ENCODE measurements at regions not wholly inside any gene's neighbourhood (a gene's known extent, or its start where the extent isn't known, plus 50 kb on each side); places are given as distances from the start of the nearest gene placed in this dataset.

GRCh38 chr4:58564695-58565475, 1454.7 kb upstream of the IGFBP7 start:
- Mint-ChIP-seq H3K4me3 (no peak overlapping the region), H3K27me3 (no peaks in the 10 kb centered on the region), H3K36me3 (no peaks in the 10 kb centered on the region), H3K27ac (no peak overlapping the region), H3K9me3 (peaks cover 6% of the 10 kb centered on the region), H3K4me1 (no peaks in the 10 kb centered on the region)
- DNase-seq (ENCODE audit: low spot score in 2 of 2) = no peak
- no peak for ATAC-seq (ENCODE audit: low read depth)

- Mint-ChIP-seq H3K27ac (no peak overlapping the region), H3K36me3 (no peaks in the 10 kb centered on the region), H3K4me1 (no peaks in the 10 kb centered on the region), H3K9me3 (peaks cover 2% of the 10 kb centered on the region), H3K27me3 (no peaks in the 10 kb centered on the region), H3K4me3 (no peak overlapping the region)
- no peak for ATAC-seq (ENCODE audit: low read depth)
- DNase-seq (ENCODE audit: low spot score in 2 of 2) = no peak
Observed at GRCh38 chr4:58561170-58561569, 1451.0 kb upstream of the IGFBP7 start.

GRCh38 chr4:58560736-58561135, 1450.6 kb upstream of the IGFBP7 start:
- H3K36me3 Mint-ChIP-seq = no peaks in the 10 kb centered on the region
- no peak overlapping the region for H3K27ac Mint-ChIP-seq
- peaks cover 2% of the 10 kb centered on the region for H3K9me3 Mint-ChIP-seq
- H3K4me3 Mint-ChIP-seq = no peak overlapping the region
- DNase-seq (ENCODE audit: low spot score in 2 of 2) = no peak
- H3K27me3 Mint-ChIP-seq = no peaks in the 10 kb centered on the region
- H3K4me1 Mint-ChIP-seq = no peaks in the 10 kb centered on the region
- ATAC-seq (ENCODE audit: low read depth) = no peak

- Mint-ChIP-seq H3K4me3 (no peak overlapping the region), H3K27ac (no peak overlapping the region), H3K9me3 (peaks cover 4% of the 10 kb centered on the region), H3K27me3 (no peaks in the 10 kb centered on the region), H3K36me3 (no peaks in the 10 kb centered on the region), H3K4me1 (no peaks in the 10 kb centered on the region)
- DNase-seq (ENCODE audit: low spot score in 2 of 2) (no peak), ATAC-seq (ENCODE audit: low read depth) (no peak)
Observed at GRCh38 chr4:58553679-58554078, 1443.5 kb upstream of the IGFBP7 start.

GRCh38 chr4:58553031-58553430, 1442.8 kb upstream of the IGFBP7 start:
- Mint-ChIP-seq H3K4me1 (no peaks in the 10 kb centered on the region), H3K4me3 (no peak overlapping the region), H3K9me3 (peaks cover 4% of the 10 kb centered on the region), H3K27ac (no peak overlapping the region), H3K36me3 (no peaks in the 10 kb centered on the region), H3K27me3 (no peaks in the 10 kb centered on the region)
- DNase-seq (ENCODE audit: low spot score in 2 of 2) (no peak), ATAC-seq (ENCODE audit: low read depth) (no peak)

GRCh38 chr4:58551676-58552075, 1441.5 kb upstream of the IGFBP7 start:
- Mint-ChIP-seq H3K27me3 (no peaks in the 10 kb centered on the region), H3K4me3 (no peak overlapping the region), H3K36me3 (no peaks in the 10 kb centered on the region), H3K4me1 (no peaks in the 10 kb centered on the region), H3K9me3 (peaks cover 4% of the 10 kb centered on the region), H3K27ac (no peak overlapping the region)
- DNase-seq (ENCODE audit: low spot score in 2 of 2) = no peak
- no peak for ATAC-seq (ENCODE audit: low read depth)

- H3K36me3 Mint-ChIP-seq = no peaks in the 10 kb centered on the region
- no peak overlapping the region for H3K27ac Mint-ChIP-seq
- no peaks in the 10 kb centered on the region for H3K4me1 Mint-ChIP-seq
- ATAC-seq (ENCODE audit: low read depth) = no peak
- no peaks in the 10 kb centered on the region for H3K27me3 Mint-ChIP-seq
- H3K9me3 Mint-ChIP-seq = no peaks in the 10 kb centered on the region
- DNase-seq (ENCODE audit: low spot score in 2 of 2) = no peak
- H3K4me3 Mint-ChIP-seq = no peak overlapping the region
Observed at GRCh38 chr4:58543465-58543864, 1433.3 kb upstream of the IGFBP7 start.

GRCh38 chr4:58541926-58542325, 1431.7 kb upstream of the IGFBP7 start:
- Mint-ChIP-seq H3K27me3 (no peaks in the 10 kb centered on the region), H3K4me3 (no peak overlapping the region), H3K36me3 (no peaks in the 10 kb centered on the region), H3K9me3 (no peaks in the 10 kb centered on the region), H3K4me1 (no peaks in the 10 kb centered on the region), H3K27ac (no peak overlapping the region)
- DNase-seq (ENCODE audit: low spot score in 2 of 2) (no peak), ATAC-seq (ENCODE audit: low read depth) (no peak)

- no peak overlapping the region for H3K4me3 Mint-ChIP-seq
- H3K27me3 Mint-ChIP-seq = no peaks in the 10 kb centered on the region
- DNase-seq (ENCODE audit: low spot score in 2 of 2) = no peak
- H3K9me3 Mint-ChIP-seq = peaks cover 5% of the 10 kb centered on the region
- no peaks in the 10 kb centered on the region for H3K4me1 Mint-ChIP-seq
- no peaks in the 10 kb centered on the region for H3K36me3 Mint-ChIP-seq
- no peak for ATAC-seq (ENCODE audit: low read depth)
- H3K27ac Mint-ChIP-seq = no peak overlapping the region
Observed at GRCh38 chr4:58522765-58523382, 1412.7 kb upstream of the IGFBP7 start.

- no peak for DNase-seq (ENCODE audit: low spot score in 2 of 2)
- no peak for ATAC-seq (ENCODE audit: low read depth)
- H3K9me3 Mint-ChIP-seq = peaks cover 5% of the 10 kb centered on the region
- no peak overlapping the region for H3K27ac Mint-ChIP-seq
- H3K36me3 Mint-ChIP-seq = no peaks in the 10 kb centered on the region
- no peaks in the 10 kb centered on the region for H3K4me1 Mint-ChIP-seq
- H3K27me3 Mint-ChIP-seq = no peaks in the 10 kb centered on the region
- H3K4me3 Mint-ChIP-seq = no peak overlapping the region
Observed at GRCh38 chr4:58515226-58515625, 1405.0 kb upstream of the IGFBP7 start.

GRCh38 chr4:58514299-58514698, 1404.1 kb upstream of the IGFBP7 start:
- no peaks in the 10 kb centered on the region for H3K27me3 Mint-ChIP-seq
- no peak overlapping the region for H3K27ac Mint-ChIP-seq
- no peak overlapping the region for H3K4me3 Mint-ChIP-seq
- no peaks in the 10 kb centered on the region for H3K4me1 Mint-ChIP-seq
- peaks cover 1% of the 10 kb centered on the region for H3K9me3 Mint-ChIP-seq
- H3K36me3 Mint-ChIP-seq = no peaks in the 10 kb centered on the region
- ATAC-seq (ENCODE audit: low read depth) (no peak), DNase-seq (ENCODE audit: low spot score in 2 of 2) (no peak)

GRCh38 chr4:58510652-58511051, 1400.5 kb upstream of the IGFBP7 start:
- DNase-seq (ENCODE audit: low spot score in 2 of 2) (no peak), ATAC-seq (ENCODE audit: low read depth) (no peak)
- Mint-ChIP-seq H3K4me1 (no peaks in the 10 kb centered on the region), H3K27ac (no peak overlapping the region), H3K27me3 (no peaks in the 10 kb centered on the region), H3K36me3 (no peaks in the 10 kb centered on the region), H3K4me3 (no peak overlapping the region), H3K9me3 (peaks cover 2% of the 10 kb centered on the region)

GRCh38 chr4:58507079-58507478, 1396.9 kb upstream of the IGFBP7 start:
- Mint-ChIP-seq H3K9me3 (peaks cover 5% of the 10 kb centered on the region), H3K27me3 (no peaks in the 10 kb centered on the region), H3K36me3 (no peaks in the 10 kb centered on the region), H3K4me3 (no peak overlapping the region), H3K4me1 (no peaks in the 10 kb centered on the region), H3K27ac (no peak overlapping the region)
- DNase-seq (ENCODE audit: low spot score in 2 of 2) = no peak
- ATAC-seq (ENCODE audit: low read depth) = no peak

- Mint-ChIP-seq H3K27ac (no peak overlapping the region), H3K4me1 (no peaks in the 10 kb centered on the region), H3K27me3 (no peaks in the 10 kb centered on the region), H3K36me3 (no peaks in the 10 kb centered on the region), H3K4me3 (no peak overlapping the region), H3K9me3 (peaks cover 3% of the 10 kb centered on the region)
- ATAC-seq (ENCODE audit: low read depth) (no peak), DNase-seq (ENCODE audit: low spot score in 2 of 2) (no peak)
Observed at GRCh38 chr4:58502839-58503238, 1392.7 kb upstream of the IGFBP7 start.

GRCh38 chr4:58499182-58499581, 1389.0 kb upstream of the IGFBP7 start:
- H3K4me1 Mint-ChIP-seq = no peaks in the 10 kb centered on the region
- ATAC-seq (ENCODE audit: low read depth) (no peak), DNase-seq (ENCODE audit: low spot score in 2 of 2) (no peak)
- H3K36me3 Mint-ChIP-seq = no peaks in the 10 kb centered on the region
- no peaks in the 10 kb centered on the region for H3K27me3 Mint-ChIP-seq
- H3K27ac Mint-ChIP-seq = no peak overlapping the region
- peaks cover 4% of the 10 kb centered on the region for H3K9me3 Mint-ChIP-seq
- H3K4me3 Mint-ChIP-seq = no peak overlapping the region

Measured in memory B cell (primary cell).